HEK293 (cell line): ENCODE measurements at regions not wholly inside any gene's neighbourhood (a gene's known extent, or its start where the extent isn't known, plus 50 kb on each side); places are given as distances from the start of the nearest gene placed in this dataset.
A peak's percentile ranks its signal among the peaks of the same experiment; 100 is the strongest.

Experiments
- CTCF ChIA-PET: fragments of 350-600 bp; formaldehyde crosslinking; extraction: SDS; loops from one replicate; lab custom pipeline; 2021; ENCODE audit warnings: antibody characterized with exemption; lab: Yijun Ruan, JAX
- POLR2A ChIA-PET: fragments of 300-600 bp; formaldehyde crosslinking; extraction: SDS; loops from one replicate; lab custom pipeline; 2020; ENCODE audit warnings: antibody characterized with exemption, inconsistent platforms; lab: Yijun Ruan, JAX
- H3K27ac ChIP-seq: fragments of 200-500 bp; sonication (Bioruptor generic); 2 replicates; pipeline ENCODE4 v1.5.1; 2014; ENCODE audit warnings: low read depth, low read length, control low read depth, inconsistent platforms; ENCODE audit errors: extremely low read depth
- H3K36me3 ChIP-seq, 2 experiments: fragments of 200-500 bp in 1 of 2; sonication (Bioruptor generic) in 1 of 2; 1 replicate in 1 of 2; 2 replicates in 1 of 2; pipeline ENCODE4 v1.5.1; 2014 to 2017; ENCODE audit warnings: inconsistent platforms in 2 of 2, low read length in 2 of 2; ENCODE audit not compliant: control insufficient read depth in 2 of 2, insufficient read depth in 1 of 2
- H3K4me1 ChIP-seq: fragments of 200-500 bp; sonication (Bioruptor generic); 2 replicates; pipeline ENCODE4 v1.5.1; 2014; ENCODE audit warnings: mild to moderate bottlenecking, low read length, inconsistent platforms; ENCODE audit not compliant: control insufficient read depth, insufficient read depth
- H3K4me3 ChIP-seq: 2 replicates; pipeline ENCODE4 v1.5.1; 2011; ENCODE audit warnings: low read depth, mild to moderate bottlenecking, control low read depth, low read length, moderate library complexity
- H3K9me3 ChIP-seq: fragments of 200-500 bp; sonication (Bioruptor generic); 2 replicates; pipeline ENCODE4 v1.5.1; 2014; ENCODE audit warnings: low read depth, low read length, inconsistent platforms; ENCODE audit not compliant: control insufficient read depth, insufficient read depth
- BCL11B ChIP-seq: fragments of 450-650 bp; formaldehyde crosslinking; IDR thresholded peaks from 2 replicates; pipeline ENCODE4 v1.5.1; 2016; ENCODE audit warnings: low read depth, missing biosample characterization, missing genetic modification characterization
- IKZF3 ChIP-seq: fragments of 450-650 bp; IDR thresholded peaks from 2 replicates; pipeline ENCODE4 v1.5.0; 2018; ENCODE audit warnings: missing biosample characterization, mild to moderate bottlenecking, missing genetic modification characterization, moderate library complexity
- KLF10 ChIP-seq: fragments of 450-650 bp; IDR thresholded peaks from 2 replicates; pipeline ENCODE4 v1.5.1; 2018; ENCODE audit warnings: missing biosample characterization, mild to moderate bottlenecking, missing genetic modification characterization
- MEIS1 ChIP-seq: sonication (generic); formaldehyde crosslinking; IDR thresholded peaks from 2 replicates; pipeline ENCODE4 v1.8.1; 2022; ENCODE audit warnings: missing genetic modification reagents, mild to moderate bottlenecking, borderline replicate concordance
- MYNN ChIP-seq: fragments of 450-650 bp; formaldehyde crosslinking; IDR thresholded peaks from 2 replicates; pipeline ENCODE4 v1.5.1; 2016; ENCODE audit warnings: missing biosample characterization, missing genetic modification characterization, borderline replicate concordance
- OSR2 ChIP-seq: fragments of 450-650 bp; formaldehyde crosslinking; IDR thresholded peaks from 2 replicates; pipeline ENCODE4 v1.5.1; 2016; ENCODE audit warnings: missing biosample characterization, missing genetic modification characterization
- PRDM1 ChIP-seq: fragments of 450-650 bp; formaldehyde crosslinking; IDR thresholded peaks from 2 replicates; pipeline ENCODE4; 2016; ENCODE audit warnings: missing biosample characterization, missing genetic modification characterization
- SP7 ChIP-seq: fragments of 450-650 bp; formaldehyde crosslinking; IDR thresholded peaks from 2 replicates; pipeline ENCODE4 v1.5.1; 2016; ENCODE audit warnings: missing biosample characterization, missing genetic modification characterization
- ZBTB21 ChIP-seq: fragments of 450-650 bp; formaldehyde crosslinking; IDR thresholded peaks from 2 replicates; pipeline ENCODE4 v1.5.1; 2017; ENCODE audit warnings: missing biosample characterization, missing genetic modification characterization
- ZNF169 ChIP-seq: fragments of 450-650 bp; formaldehyde crosslinking; IDR thresholded peaks from 2 replicates; pipeline ENCODE4 v1.5.1; 2016; ENCODE audit warnings: missing biosample characterization, missing genetic modification characterization
- ZNF221 ChIP-seq: fragments of 450-650 bp; formaldehyde crosslinking; IDR thresholded peaks from 2 replicates; pipeline ENCODE4 v1.5.1; 2017; ENCODE audit warnings: missing biosample characterization, missing genetic modification characterization, borderline replicate concordance
- ZNF239 ChIP-seq: fragments of 450-650 bp; formaldehyde crosslinking; IDR thresholded peaks from 2 replicates; pipeline ENCODE4 v1.5.1; 2016; ENCODE audit warnings: missing biosample characterization, missing genetic modification characterization
- ZNF335 ChIP-seq: fragments of 450-650 bp; formaldehyde crosslinking; conservative IDR thresholded peaks from 2 replicates; pipeline ENCODE4 v1.5.1; 2016; ENCODE audit warnings: missing biosample characterization, missing genetic modification characterization
- ZNF37A ChIP-seq: fragments of 450-650 bp; IDR thresholded peaks from 2 replicates; pipeline ENCODE4 v1.5.1; 2018; ENCODE audit warnings: missing biosample characterization, missing genetic modification characterization
- ZNF394 ChIP-seq: fragments of 450-650 bp; formaldehyde crosslinking; IDR thresholded peaks from 2 replicates; pipeline ENCODE4 v1.5.1; 2016; ENCODE audit warnings: missing biosample characterization, missing genetic modification characterization, mild to moderate bottlenecking, moderate library complexity, borderline replicate concordance
- ZNF473 ChIP-seq: fragments of 450-650 bp; formaldehyde crosslinking; IDR thresholded peaks from 2 replicates; pipeline ENCODE4 v1.5.1; 2017; ENCODE audit warnings: missing biosample characterization, missing genetic modification characterization
- ZNF510 ChIP-seq: fragments of 450-650 bp; formaldehyde crosslinking; IDR thresholded peaks from 2 replicates; pipeline ENCODE4 v1.5.1; 2018; ENCODE audit warnings: mild to moderate bottlenecking, missing genetic modification characterization, missing biosample characterization; ENCODE audit not compliant: insufficient replicate concordance
- ZNF514 ChIP-seq: fragments of 450-650 bp; formaldehyde crosslinking; IDR thresholded peaks from 2 replicates; pipeline ENCODE4 v1.5.1; 2016; ENCODE audit warnings: missing biosample characterization, missing genetic modification characterization
- ZNF530 ChIP-seq: fragments of 450-650 bp; formaldehyde crosslinking; IDR thresholded peaks from 2 replicates; pipeline ENCODE4 v1.5.1; 2016; ENCODE audit warnings: low read depth, missing biosample characterization, missing genetic modification characterization
- ZNF548 ChIP-seq: fragments of 450-650 bp; formaldehyde crosslinking; IDR thresholded peaks from 2 replicates; pipeline ENCODE4 v1.5.1; 2016; ENCODE audit warnings: missing biosample characterization, missing genetic modification characterization
- ZNF555 ChIP-seq: fragments of 450-650 bp; formaldehyde crosslinking; conservative IDR thresholded peaks from 2 replicates; pipeline ENCODE4 v1.5.1; 2017; ENCODE audit warnings: missing biosample characterization, mild to moderate bottlenecking, missing genetic modification characterization, inconsistent platforms
- ZNF600 ChIP-seq: fragments of 450-650 bp; formaldehyde crosslinking; IDR thresholded peaks from 2 replicates; pipeline ENCODE4 v1.5.1; 2016; ENCODE audit warnings: missing biosample characterization, missing genetic modification characterization
- ZNF768 ChIP-seq: fragments of 450-650 bp; formaldehyde crosslinking; IDR thresholded peaks from 2 replicates; pipeline ENCODE4 v1.5.1; 2018; ENCODE audit warnings: missing biosample characterization, mild to moderate bottlenecking, missing genetic modification characterization
- ZNF792 ChIP-seq: fragments of 450-650 bp; formaldehyde crosslinking; IDR thresholded peaks from 2 replicates; pipeline ENCODE4 v1.5.1; 2016; ENCODE audit warnings: missing biosample characterization, missing genetic modification characterization
- TF ChIP-seq, protein P1 (sequence below): fragments of 450-650 bp; formaldehyde crosslinking; IDR thresholded peaks from 2 replicates; pipeline ENCODE4 v1.5.1; 2016; ENCODE audit warnings: missing biosample characterization, missing genetic modification characterization, borderline replicate concordance
- TF ChIP-seq, protein P2 (sequence below): fragments of 450-650 bp; formaldehyde crosslinking; IDR thresholded peaks from 2 replicates; pipeline ENCODE4 v1.5.1; 2016; ENCODE audit warnings: missing biosample characterization, missing genetic modification characterization
- TF ChIP-seq, protein P3 (sequence below): fragments of 450-650 bp; formaldehyde crosslinking; IDR thresholded peaks from 2 replicates; pipeline ENCODE4 v1.5.1; 2017; ENCODE audit warnings: missing biosample characterization, mild to moderate bottlenecking, missing genetic modification characterization, moderate library complexity

DNA sequence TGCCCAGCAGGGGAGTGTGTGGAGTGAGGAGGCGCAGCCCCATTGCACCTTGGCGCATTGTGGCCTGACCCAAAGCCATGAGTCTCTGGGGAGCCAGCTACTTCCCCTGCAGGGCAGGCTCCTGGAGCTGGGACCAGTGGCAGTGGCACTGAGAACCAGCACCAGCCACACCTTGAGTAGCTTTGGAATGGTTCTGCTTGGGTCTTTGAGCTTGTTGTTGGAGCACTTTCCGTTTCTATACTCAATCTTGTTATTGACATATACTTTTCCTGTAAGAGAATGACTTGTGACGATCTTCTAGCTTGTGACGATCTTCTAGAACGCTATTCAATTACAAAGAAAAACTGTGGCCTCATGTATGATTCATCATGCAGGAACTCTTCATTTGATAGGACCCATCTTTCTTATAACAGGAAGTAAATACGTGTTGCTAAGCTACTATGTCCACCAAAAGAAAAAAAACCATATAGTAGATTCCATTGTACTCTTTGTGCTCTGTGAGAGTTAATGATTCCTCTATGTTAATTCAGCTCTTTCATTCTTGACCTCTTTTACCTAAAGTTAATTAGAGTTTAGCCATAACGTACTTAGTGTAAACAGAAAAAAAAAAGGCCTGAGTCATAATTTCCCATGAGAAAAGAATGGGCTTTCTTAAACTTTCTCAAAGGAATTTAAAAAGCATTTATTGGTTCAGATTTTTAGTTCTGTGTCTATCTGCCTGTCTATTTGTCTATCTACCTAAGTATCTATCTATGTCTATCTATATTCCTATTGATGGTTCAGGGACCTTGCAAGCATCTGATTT is 113.1 kb downstream of the GATA6 start:
- H3K36me3 ChIP-seq, result no peaks in the 10 kb centered on the region
- no peak overlapping the region for H3K4me3 ChIP-seq
- CTCF ChIA-PET, result interaction anchor here (0.5 to 0.9 kb wide), 3 partner anchors 36 to 282 kb away, joined by 3 read pairs; no protein-coding TSS in a partner anchor
- POLR2A ChIA-PET, result interaction anchor here (0.6 to 0.9 kb wide), 4 partner anchors 59 to 1130 kb away, joined by 3 read pairs; no protein-coding TSS in a partner anchor
- H3K9me3 ChIP-seq, result no peaks in the 10 kb centered on the region
- no peak overlapping the region; the same call in 1 of the 2 replicates for H3K27ac ChIP-seq
- H3K4me1 ChIP-seq, result peaks cover 2% of the 10 kb centered on the region; the same call in 1 of the 2 replicates
- TF ChIP-seq ZNF792 (tag by site-specific recombination), result no peak
- TF ChIP-seq ZNF335 (tag by site-specific recombination), result peak; percentile 45
- TF ChIP-seq ZNF239 (tag by site-specific recombination), result no peak
- TF ChIP-seq ZNF37A (tag by site-specific recombination), result no peak
- no peak for TF ChIP-seq ZNF510 (tag by site-specific recombination)
- TF ChIP-seq ZNF221 (tag by site-specific recombination), result no peak
- no peak for TF ChIP-seq ZNF768 (tag by site-specific recombination)
- no peak for TF ChIP-seq ZNF548 (tag by site-specific recombination)
- peak; percentile 37; the same call in 1 of the 2 replicates for TF ChIP-seq SP7
- TF ChIP-seq ZNF555 (tag by site-specific recombination), result no peak
- no peak for TF ChIP-seq ZNF600 (tag by site-specific recombination)
- no peak for TF ChIP-seq ZNF169 (tag by site-specific recombination)
- no peak for TF ChIP-seq OSR2 (tag by site-specific recombination)
- TF ChIP-seq BCL11B, result no peak
- no peak for TF ChIP-seq ZNF473 (tag by site-specific recombination)
- no peak for TF ChIP-seq MEIS1 (CRISPR knock-in tag)
- TF ChIP-seq ZNF394 (tag by site-specific recombination), result peak; percentile 53; the same call in 1 of the 2 replicates
- peak; percentile 82 for TF ChIP-seq MYNN (tag by site-specific recombination)
- no peak for TF ChIP-seq IKZF3 (tag by site-specific recombination)
- 0 out of 2 replicates have a peak, but pooled peaks have one; percentile 51 for TF ChIP-seq PRDM1 (tag by site-specific recombination)
- TF ChIP-seq KLF10 (tag by site-specific recombination), result no peak
- TF ChIP-seq ZBTB21 (tag by site-specific recombination), result peak; percentile 58; the same call in 1 of the 2 replicates
- TF ChIP-seq, protein P1, sequence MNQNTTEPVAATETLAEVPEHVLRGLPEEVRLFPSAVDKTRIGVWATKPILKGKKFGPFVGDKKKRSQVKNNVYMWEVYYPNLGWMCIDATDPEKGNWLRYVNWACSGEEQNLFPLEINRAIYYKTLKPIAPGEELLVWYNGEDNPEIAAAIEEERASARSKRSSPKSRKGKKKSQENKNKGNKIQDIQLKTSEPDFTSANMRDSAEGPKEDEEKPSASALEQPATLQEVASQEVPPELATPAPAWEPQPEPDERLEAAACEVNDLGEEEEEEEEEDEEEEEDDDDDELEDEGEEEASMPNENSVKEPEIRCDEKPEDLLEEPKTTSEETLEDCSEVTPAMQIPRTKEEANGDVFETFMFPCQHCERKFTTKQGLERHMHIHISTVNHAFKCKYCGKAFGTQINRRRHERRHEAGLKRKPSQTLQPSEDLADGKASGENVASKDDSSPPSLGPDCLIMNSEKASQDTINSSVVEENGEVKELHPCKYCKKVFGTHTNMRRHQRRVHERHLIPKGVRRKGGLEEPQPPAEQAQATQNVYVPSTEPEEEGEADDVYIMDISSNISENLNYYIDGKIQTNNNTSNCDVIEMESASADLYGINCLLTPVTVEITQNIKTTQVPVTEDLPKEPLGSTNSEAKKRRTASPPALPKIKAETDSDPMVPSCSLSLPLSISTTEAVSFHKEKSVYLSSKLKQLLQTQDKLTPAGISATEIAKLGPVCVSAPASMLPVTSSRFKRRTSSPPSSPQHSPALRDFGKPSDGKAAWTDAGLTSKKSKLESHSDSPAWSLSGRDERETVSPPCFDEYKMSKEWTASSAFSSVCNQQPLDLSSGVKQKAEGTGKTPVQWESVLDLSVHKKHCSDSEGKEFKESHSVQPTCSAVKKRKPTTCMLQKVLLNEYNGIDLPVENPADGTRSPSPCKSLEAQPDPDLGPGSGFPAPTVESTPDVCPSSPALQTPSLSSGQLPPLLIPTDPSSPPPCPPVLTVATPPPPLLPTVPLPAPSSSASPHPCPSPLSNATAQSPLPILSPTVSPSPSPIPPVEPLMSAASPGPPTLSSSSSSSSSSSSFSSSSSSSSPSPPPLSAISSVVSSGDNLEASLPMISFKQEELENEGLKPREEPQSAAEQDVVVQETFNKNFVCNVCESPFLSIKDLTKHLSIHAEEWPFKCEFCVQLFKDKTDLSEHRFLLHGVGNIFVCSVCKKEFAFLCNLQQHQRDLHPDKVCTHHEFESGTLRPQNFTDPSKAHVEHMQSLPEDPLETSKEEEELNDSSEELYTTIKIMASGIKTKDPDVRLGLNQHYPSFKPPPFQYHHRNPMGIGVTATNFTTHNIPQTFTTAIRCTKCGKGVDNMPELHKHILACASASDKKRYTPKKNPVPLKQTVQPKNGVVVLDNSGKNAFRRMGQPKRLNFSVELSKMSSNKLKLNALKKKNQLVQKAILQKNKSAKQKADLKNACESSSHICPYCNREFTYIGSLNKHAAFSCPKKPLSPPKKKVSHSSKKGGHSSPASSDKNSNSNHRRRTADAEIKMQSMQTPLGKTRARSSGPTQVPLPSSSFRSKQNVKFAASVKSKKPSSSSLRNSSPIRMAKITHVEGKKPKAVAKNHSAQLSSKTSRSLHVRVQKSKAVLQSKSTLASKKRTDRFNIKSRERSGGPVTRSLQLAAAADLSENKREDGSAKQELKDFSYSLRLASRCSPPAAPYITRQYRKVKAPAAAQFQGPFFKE (tag by site-specific recombination), result no peak
- TF ChIP-seq ZNF530 (tag by site-specific recombination), result no peak
- TF ChIP-seq ZNF514, result no peak
- TF ChIP-seq, protein P2, sequence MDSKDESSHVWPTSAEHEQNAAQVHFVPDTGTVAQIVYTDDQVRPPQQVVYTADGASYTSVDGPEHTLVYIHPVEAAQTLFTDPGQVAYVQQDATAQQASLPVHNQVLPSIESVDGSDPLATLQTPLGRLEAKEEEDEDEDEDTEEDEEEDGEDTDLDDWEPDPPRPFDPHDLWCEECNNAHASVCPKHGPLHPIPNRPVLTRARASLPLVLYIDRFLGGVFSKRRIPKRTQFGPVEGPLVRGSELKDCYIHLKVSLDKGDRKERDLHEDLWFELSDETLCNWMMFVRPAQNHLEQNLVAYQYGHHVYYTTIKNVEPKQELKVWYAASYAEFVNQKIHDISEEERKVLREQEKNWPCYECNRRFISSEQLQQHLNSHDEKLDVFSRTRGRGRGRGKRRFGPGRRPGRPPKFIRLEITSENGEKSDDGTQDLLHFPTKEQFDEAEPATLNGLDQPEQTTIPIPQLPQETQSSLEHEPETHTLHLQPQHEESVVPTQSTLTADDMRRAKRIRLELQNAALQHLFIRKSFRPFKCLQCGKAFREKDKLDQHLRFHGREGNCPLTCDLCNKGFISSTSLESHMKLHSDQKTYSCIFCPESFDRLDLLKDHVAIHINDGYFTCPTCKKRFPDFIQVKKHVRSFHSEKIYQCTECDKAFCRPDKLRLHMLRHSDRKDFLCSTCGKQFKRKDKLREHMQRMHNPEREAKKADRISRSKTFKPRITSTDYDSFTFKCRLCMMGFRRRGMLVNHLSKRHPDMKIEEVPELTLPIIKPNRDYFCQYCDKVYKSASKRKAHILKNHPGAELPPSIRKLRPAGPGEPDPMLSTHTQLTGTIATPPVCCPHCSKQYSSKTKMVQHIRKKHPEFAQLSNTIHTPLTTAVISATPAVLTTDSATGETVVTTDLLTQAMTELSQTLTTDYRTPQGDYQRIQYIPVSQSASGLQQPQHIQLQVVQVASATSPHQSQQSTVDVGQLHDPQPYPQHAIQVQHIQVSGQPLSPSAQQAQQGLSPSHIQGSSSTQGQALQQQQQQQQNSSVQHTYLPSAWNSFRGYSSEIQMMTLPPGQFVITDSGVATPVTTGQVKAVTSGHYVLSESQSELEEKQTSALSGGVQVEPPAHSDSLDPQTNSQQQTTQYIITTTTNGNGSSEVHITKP (tag by site-specific recombination), result peak; percentile 42; the same call in 1 of the 2 replicates
- TF ChIP-seq, protein P3, sequence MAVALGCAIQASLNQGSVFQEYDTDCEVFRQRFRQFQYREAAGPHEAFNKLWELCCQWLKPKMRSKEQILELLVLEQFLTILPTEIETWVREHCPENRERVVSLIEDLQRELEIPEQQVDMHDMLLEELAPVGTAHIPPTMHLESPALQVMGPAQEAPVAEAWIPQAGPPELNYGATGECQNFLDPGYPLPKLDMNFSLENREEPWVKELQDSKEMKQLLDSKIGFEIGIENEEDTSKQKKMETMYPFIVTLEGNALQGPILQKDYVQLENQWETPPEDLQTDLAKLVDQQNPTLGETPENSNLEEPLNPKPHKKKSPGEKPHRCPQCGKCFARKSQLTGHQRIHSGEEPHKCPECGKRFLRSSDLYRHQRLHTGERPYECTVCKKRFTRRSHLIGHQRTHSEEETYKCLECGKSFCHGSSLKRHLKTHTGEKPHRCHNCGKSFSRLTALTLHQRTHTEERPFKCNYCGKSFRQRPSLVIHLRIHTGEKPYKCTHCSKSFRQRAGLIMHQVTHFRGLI (tag by site-specific recombination), result no peak
